ENCODE measurements at regions not wholly inside any gene's neighbourhood (a gene's known extent, or its start where the extent isn't known, plus 50 kb on each side); places are given as distances from the start of the nearest gene placed in this dataset.

DNA sequence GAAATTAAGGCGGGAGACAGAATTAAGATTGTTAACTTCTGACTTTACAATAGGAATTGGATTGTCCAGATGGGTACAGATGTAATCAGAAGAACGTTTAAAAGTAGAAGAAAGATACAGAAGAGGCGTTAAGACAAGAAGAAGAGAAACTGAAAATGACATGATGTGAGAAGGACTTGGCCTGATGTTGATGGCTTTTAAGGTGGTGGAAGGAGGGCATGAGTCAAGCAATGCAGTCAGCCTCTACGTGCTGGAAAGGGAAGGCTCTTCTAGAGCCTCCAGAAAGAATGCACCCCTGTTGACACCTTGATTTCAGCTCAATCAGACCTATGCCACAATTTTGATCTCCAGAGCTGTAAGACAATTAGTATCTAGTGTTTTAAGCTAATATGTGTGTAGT lies 466.9 kb upstream of the LRRC4C start:
- Histone ChIP-seq H3K4me3 (ENCODE audit: low read depth in 2 of 2, low read length in 2 of 2) (no peak overlapping the region), H3K4me1 (ENCODE audit: control insufficient read depth, insufficient read depth, low read length) (no peaks in the 10 kb centered on the region), H3K27me3 (ENCODE audit: control insufficient read depth, insufficient read depth, low read length) (no peaks in the 10 kb centered on the region), H3K27ac (ENCODE audit: low read length) (no peak overlapping the region), H3K9me3 (ENCODE audit: control insufficient read depth, insufficient read depth, low read depth, low read length) (no peaks in the 10 kb centered on the region), H3K36me3 (ENCODE audit: control insufficient read depth, insufficient read depth, low read length) (no peaks in the 10 kb centered on the region)
- TF ChIP-seq, protein P1, sequence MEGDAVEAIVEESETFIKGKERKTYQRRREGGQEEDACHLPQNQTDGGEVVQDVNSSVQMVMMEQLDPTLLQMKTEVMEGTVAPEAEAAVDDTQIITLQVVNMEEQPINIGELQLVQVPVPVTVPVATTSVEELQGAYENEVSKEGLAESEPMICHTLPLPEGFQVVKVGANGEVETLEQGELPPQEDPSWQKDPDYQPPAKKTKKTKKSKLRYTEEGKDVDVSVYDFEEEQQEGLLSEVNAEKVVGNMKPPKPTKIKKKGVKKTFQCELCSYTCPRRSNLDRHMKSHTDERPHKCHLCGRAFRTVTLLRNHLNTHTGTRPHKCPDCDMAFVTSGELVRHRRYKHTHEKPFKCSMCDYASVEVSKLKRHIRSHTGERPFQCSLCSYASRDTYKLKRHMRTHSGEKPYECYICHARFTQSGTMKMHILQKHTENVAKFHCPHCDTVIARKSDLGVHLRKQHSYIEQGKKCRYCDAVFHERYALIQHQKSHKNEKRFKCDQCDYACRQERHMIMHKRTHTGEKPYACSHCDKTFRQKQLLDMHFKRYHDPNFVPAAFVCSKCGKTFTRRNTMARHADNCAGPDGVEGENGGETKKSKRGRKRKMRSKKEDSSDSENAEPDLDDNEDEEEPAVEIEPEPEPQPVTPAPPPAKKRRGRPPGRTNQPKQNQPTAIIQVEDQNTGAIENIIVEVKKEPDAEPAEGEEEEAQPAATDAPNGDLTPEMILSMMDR (IDR thresholded peaks at IDR 0.05): no peak
- TF ChIP-seq SIN3A (IDR thresholded peaks at IDR 0.05; ENCODE audit: borderline replicate concordance, insufficient read depth, low read depth, low read length) (no peak), POLR2AphosphoS5 (IDR thresholded peaks at IDR 0.05; ENCODE audit: low read depth, low read length) (no peak), TCF7L2 (IDR thresholded peaks at IDR 0.05; ENCODE audit: low read depth, low read length) (no peak)
- TF ChIP-seq, protein P2, sequence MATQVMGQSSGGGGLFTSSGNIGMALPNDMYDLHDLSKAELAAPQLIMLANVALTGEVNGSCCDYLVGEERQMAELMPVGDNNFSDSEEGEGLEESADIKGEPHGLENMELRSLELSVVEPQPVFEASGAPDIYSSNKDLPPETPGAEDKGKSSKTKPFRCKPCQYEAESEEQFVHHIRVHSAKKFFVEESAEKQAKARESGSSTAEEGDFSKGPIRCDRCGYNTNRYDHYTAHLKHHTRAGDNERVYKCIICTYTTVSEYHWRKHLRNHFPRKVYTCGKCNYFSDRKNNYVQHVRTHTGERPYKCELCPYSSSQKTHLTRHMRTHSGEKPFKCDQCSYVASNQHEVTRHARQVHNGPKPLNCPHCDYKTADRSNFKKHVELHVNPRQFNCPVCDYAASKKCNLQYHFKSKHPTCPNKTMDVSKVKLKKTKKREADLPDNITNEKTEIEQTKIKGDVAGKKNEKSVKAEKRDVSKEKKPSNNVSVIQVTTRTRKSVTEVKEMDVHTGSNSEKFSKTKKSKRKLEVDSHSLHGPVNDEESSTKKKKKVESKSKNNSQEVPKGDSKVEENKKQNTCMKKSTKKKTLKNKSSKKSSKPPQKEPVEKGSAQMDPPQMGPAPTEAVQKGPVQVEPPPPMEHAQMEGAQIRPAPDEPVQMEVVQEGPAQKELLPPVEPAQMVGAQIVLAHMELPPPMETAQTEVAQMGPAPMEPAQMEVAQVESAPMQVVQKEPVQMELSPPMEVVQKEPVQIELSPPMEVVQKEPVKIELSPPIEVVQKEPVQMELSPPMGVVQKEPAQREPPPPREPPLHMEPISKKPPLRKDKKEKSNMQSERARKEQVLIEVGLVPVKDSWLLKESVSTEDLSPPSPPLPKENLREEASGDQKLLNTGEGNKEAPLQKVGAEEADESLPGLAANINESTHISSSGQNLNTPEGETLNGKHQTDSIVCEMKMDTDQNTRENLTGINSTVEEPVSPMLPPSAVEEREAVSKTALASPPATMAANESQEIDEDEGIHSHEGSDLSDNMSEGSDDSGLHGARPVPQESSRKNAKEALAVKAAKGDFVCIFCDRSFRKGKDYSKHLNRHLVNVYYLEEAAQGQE (IDR thresholded peaks at IDR 0.05; ENCODE audit: insufficient read depth in 1 of 2, low read depth in 2 of 2, low read length in 1 of 2): no peak
- CTCF ChIA-PET: no interaction called here
- in situ Hi-C loops (cut with HindIII; ENCODE audit: low pct_unique_long_range_greater_than_20kb, low sequenced_read_pairs) (no loop called here), intact Hi-C loops (cut with micrococcal nuclease; ENCODE audit: unreplicated experiment) (no loop called here)
- BruUV-seq (replicated peaks): no TSS peak
- POLR2A ChIA-PET: no interaction called here
- DNase-seq (ENCODE audit: low read depth, low spot score) (no peak), ATAC-seq (no peak)

DNA sequence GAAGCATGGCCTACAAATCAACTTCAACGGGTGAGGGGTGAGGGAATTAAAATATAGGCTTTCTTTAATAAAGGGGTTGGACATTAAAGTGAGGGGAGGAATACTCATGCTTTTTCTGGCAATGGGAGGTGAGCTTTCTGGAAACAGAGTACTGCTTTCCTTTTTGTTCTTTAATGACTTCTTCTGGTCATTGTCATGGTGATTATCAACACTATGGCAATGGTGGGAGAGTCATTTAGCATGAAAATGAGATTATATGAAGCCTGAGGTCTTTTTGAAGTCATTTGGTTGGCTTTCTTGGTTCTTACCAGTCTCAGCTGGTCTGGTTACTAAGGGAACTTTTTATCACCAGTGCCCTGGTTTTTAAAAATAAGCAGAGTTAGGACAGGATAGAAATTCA lies 475.8 kb upstream of the LRRC4C start:
- no peaks in the 10 kb centered on the region for H3K36me3 ChIP-seq (ENCODE audit: control insufficient read depth, insufficient read depth, low read length)
- no peaks in the 10 kb centered on the region for H3K27me3 ChIP-seq (ENCODE audit: control insufficient read depth, insufficient read depth, low read length)
- no peak overlapping the region for H3K4me3 ChIP-seq (ENCODE audit: low read depth in 2 of 2, low read length in 2 of 2)
- no peaks in the 10 kb centered on the region for H3K4me1 ChIP-seq (ENCODE audit: control insufficient read depth, insufficient read depth, low read length)
- ChIA-PET CTCF (no interaction called here), POLR2A (no interaction called here)
- in situ Hi-C loops (cut with HindIII; ENCODE audit: low pct_unique_long_range_greater_than_20kb, low sequenced_read_pairs) (no loop called here), intact Hi-C loops (cut with micrococcal nuclease; ENCODE audit: unreplicated experiment) (no loop called here)
- no TSS peak for BruUV-seq (replicated peaks)
- no peak overlapping the region for H3K27ac ChIP-seq (ENCODE audit: low read length)
- ATAC-seq (no peak), DNase-seq (ENCODE audit: low read depth, low spot score) (no peak)
- H3K9me3 ChIP-seq (ENCODE audit: control insufficient read depth, insufficient read depth, low read depth, low read length): no peaks in the 10 kb centered on the region
- TF ChIP-seq, protein P2 (IDR thresholded peaks at IDR 0.05; ENCODE audit: insufficient read depth in 1 of 2, low read depth in 2 of 2, low read length in 1 of 2): no peak
- TF ChIP-seq POLR2AphosphoS5 (IDR thresholded peaks at IDR 0.05; ENCODE audit: low read depth, low read length) (no peak), TCF7L2 (IDR thresholded peaks at IDR 0.05; ENCODE audit: low read depth, low read length) (no peak), SIN3A (IDR thresholded peaks at IDR 0.05; ENCODE audit: borderline replicate concordance, insufficient read depth, low read depth, low read length) (no peak)
- TF ChIP-seq, protein P1 (IDR thresholded peaks at IDR 0.05): no peak

All from Panc1 (cell line).